ENCODE measurements at regions not wholly inside any gene's neighbourhood (a gene's known extent, or its start where the extent isn't known, plus 50 kb on each side); places are given as distances from the start of the nearest gene placed in this dataset.

GRCh38 chr2:53362934-53363333 lies 404.7 kb upstream of the CHAC2 start:
- TF ChIP-seq, protein P1, sequence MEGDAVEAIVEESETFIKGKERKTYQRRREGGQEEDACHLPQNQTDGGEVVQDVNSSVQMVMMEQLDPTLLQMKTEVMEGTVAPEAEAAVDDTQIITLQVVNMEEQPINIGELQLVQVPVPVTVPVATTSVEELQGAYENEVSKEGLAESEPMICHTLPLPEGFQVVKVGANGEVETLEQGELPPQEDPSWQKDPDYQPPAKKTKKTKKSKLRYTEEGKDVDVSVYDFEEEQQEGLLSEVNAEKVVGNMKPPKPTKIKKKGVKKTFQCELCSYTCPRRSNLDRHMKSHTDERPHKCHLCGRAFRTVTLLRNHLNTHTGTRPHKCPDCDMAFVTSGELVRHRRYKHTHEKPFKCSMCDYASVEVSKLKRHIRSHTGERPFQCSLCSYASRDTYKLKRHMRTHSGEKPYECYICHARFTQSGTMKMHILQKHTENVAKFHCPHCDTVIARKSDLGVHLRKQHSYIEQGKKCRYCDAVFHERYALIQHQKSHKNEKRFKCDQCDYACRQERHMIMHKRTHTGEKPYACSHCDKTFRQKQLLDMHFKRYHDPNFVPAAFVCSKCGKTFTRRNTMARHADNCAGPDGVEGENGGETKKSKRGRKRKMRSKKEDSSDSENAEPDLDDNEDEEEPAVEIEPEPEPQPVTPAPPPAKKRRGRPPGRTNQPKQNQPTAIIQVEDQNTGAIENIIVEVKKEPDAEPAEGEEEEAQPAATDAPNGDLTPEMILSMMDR (IDR thresholded peaks at IDR 0.05; ENCODE audit: poor library complexity), result no peak
- no peak for TF ChIP-seq EZH2phosphoT487 (IDR thresholded peaks at IDR 0.05; ENCODE audit: low read depth, severe bottlenecking, unreplicated experiment)
